CD4-positive, CD25-positive, alpha-beta regulatory T cell (primary cell): ENCODE measurements at regions not wholly inside any gene's neighbourhood (a gene's known extent, or its start where the extent isn't known, plus 50 kb on each side); places are given as distances from the start of the nearest gene placed in this dataset.

Experiments
- ATAC-seq, 2 donors: fragments of 150-1000 bp; cut with Tn5 transposase; one replicate each; pipeline ENCODE4 v1.10.0; 2021; ENCODE audit warnings: low read depth in 2 of 2, moderate number of reproducible peaks in 2 of 2, moderate library complexity in 1 of 2
- DNase-seq, 3 donors: peaks; one replicate each; pipeline versions ENCODE4 v3.0.0 to v3.0.0-alpha.2; 2012 to 2022; ENCODE audit warnings: mixed read lengths in 1 of 3
- H3K27ac ChIP-seq: one replicate; pipeline ENCODE4 v1.7.0; 2013; ENCODE audit warnings: mild to moderate bottlenecking, low read length; ENCODE audit not compliant: insufficient read depth, poor library complexity, severe bottlenecking
- H3K27me3 ChIP-seq: one replicate; pipeline ENCODE4 v1.7.0; 2013; ENCODE audit warnings: low read length; ENCODE audit not compliant: control insufficient read depth, insufficient read depth
- H3K36me3 ChIP-seq: one replicate; pipeline ENCODE4 v1.7.0; 2013; ENCODE audit warnings: mild to moderate bottlenecking, low read length, moderate library complexity; ENCODE audit not compliant: control insufficient read depth, insufficient read depth
- H3K4me1 ChIP-seq: 2 replicates; pipeline ENCODE4 v1.7.0; 2013; ENCODE audit warnings: mild to moderate bottlenecking, low read length; ENCODE audit not compliant: insufficient read depth, control insufficient read depth, poor library complexity, severe bottlenecking
- H3K4me3 ChIP-seq: one replicate; pipeline ENCODE4 v1.7.0; 2013; ENCODE audit warnings: low read depth, mild to moderate bottlenecking, low read length, moderate library complexity
- H3K9me3 ChIP-seq, 2 experiments: 1 replicate in 1 of 2; 2 replicates in 1 of 2; pipeline ENCODE4 v1.7.0; 2013; ENCODE audit warnings: low read length in 2 of 2, mild to moderate bottlenecking in 1 of 2, moderate library complexity in 1 of 2; ENCODE audit not compliant: control insufficient read depth in 2 of 2
- H3K27ac Mint-ChIP-seq, 3 donors: one replicate each; pipeline ENCODE4 v1.8.0; 2020 to 2022; ENCODE audit warnings: mild to moderate bottlenecking in 3 of 3, mixed read lengths in 3 of 3, moderate library complexity in 2 of 3
- H3K27me3 Mint-ChIP-seq: one replicate; pipeline ENCODE4 v1.8.0; 2022; ENCODE audit warnings: mild to moderate bottlenecking, mixed read lengths
- H3K36me3 Mint-ChIP-seq: one replicate; pipeline ENCODE4 v1.8.0; 2020; ENCODE audit warnings: mixed read lengths
- H3K4me1 Mint-ChIP-seq, 4 donors: one replicate each; pipeline ENCODE4 v1.8.0; 2020 to 2022; ENCODE audit warnings: mixed read lengths in 4 of 4, mild to moderate bottlenecking in 1 of 4
- H3K4me3 Mint-ChIP-seq, 4 donors: one replicate each; pipeline ENCODE4 v1.8.0; 2020 to 2022; ENCODE audit warnings: mild to moderate bottlenecking in 4 of 4, mixed read lengths in 4 of 4, moderate library complexity in 3 of 4
- H3K9me3 Mint-ChIP-seq, 7 donors: one replicate each; pipeline ENCODE4 v1.8.0; 2020 to 2022; ENCODE audit warnings: mixed read lengths in 7 of 7, mild to moderate bottlenecking in 3 of 7, moderate library complexity in 2 of 7

- no peak overlapping the region for H3K27ac ChIP-seq
- no peaks in the 10 kb centered on the region for H3K9me3 ChIP-seq
- Mint-ChIP-seq H3K27me3 (peaks cover 4% of the 10 kb centered on the region), H3K4me3 (no peak overlapping the region), H3K4me1 (no peaks in the 10 kb centered on the region), H3K27ac (no peak overlapping the region), H3K9me3 (no peaks in the 10 kb centered on the region), H3K36me3 (no peaks in the 10 kb centered on the region)
- H3K36me3 ChIP-seq, result no peaks in the 10 kb centered on the region
- no peak overlapping the region for H3K4me3 ChIP-seq
- H3K27me3 ChIP-seq, result no peaks in the 10 kb centered on the region
- no peak for DNase-seq
- no peak for ATAC-seq
- no peaks in the 10 kb centered on the region for H3K4me1 ChIP-seq
Measured at GRCh38 chr5:2014058-2014610, 131.4 kb upstream of the IRX4 start.

DNA sequence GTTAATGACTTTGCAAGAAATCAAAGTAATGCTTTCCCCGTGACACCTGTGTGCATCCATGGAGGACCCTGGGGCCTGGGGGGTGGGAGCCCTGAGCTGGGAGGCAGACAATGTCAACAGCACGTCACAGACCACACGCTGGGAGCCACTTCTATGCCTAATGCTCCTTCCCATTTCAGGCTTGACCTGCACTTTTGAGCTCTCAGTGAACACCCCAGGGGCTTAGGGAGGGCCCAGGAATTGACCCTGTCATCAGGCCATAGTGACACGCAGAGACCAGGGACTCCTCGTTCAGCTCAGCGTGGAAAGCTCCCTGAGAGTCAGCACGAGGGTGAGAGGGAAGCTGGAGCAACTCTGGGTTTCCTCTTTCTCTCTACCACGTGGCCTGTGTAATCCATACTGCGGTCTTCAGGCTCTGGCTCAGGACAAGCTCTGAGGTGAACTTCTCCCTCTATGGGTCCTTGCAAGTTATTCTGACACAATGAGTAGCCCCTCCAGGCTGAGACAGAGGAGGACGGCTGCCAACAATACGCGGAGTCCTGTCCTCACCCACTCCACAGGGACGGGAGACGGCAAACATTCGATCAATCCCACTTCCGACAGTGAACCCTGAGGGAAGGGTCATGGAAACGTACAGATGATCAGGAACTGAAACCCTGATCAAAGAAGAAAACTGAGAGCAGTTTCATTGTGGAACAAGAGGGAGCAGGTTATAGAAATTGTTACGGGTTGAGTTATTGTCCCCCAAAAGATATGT lies 130.8 kb upstream of the IRX4 start:
- Histone ChIP-seq H3K4me1 (no peaks in the 10 kb centered on the region), H3K27ac (no peak overlapping the region), H3K27me3 (no peaks in the 10 kb centered on the region), H3K9me3 (no peaks in the 10 kb centered on the region), H3K4me3 (no peak overlapping the region), H3K36me3 (no peaks in the 10 kb centered on the region)
- no peaks in the 10 kb centered on the region for H3K4me1 Mint-ChIP-seq
- H3K27me3 Mint-ChIP-seq, result peaks cover 4% of the 10 kb centered on the region
- H3K4me3 Mint-ChIP-seq, result no peak overlapping the region
- no peaks in the 10 kb centered on the region for H3K9me3 Mint-ChIP-seq
- DNase-seq, result no peak
- H3K36me3 Mint-ChIP-seq, result no peaks in the 10 kb centered on the region
- ATAC-seq, result no peak
- H3K27ac Mint-ChIP-seq, result no peak overlapping the region

DNA sequence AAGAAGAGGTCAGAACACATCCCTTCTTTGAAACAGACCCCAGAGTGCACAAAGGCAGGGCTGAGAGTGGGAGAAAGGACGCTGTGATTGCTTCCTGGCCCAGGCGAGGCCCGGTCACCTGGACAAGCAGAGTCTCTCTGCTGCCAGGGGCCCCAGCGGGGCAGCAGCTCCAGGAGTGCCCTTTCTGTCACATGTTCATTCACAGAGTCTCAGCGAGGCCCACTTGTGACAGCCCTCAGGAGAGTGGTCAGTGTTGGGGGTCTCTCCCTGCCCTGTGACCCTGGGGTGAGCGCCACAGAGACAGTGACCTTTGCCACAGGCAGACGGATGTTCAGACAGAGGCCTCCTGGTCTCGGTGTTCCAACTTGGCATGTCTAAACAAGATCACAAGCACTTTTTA lies 130.2 kb upstream of the IRX4 start:
- Histone ChIP-seq H3K4me3 (no peak overlapping the region), H3K27me3 (no peaks in the 10 kb centered on the region), H3K27ac (no peak overlapping the region), H3K36me3 (no peaks in the 10 kb centered on the region), H3K4me1 (no peaks in the 10 kb centered on the region), H3K9me3 (no peaks in the 10 kb centered on the region)
- Mint-ChIP-seq H3K4me3 (no peak overlapping the region), H3K27ac (no peak overlapping the region), H3K4me1 (no peaks in the 10 kb centered on the region), H3K36me3 (no peaks in the 10 kb centered on the region), H3K27me3 (peaks cover 4% of the 10 kb centered on the region), H3K9me3 (no peaks in the 10 kb centered on the region)
- ATAC-seq (no peak), DNase-seq (no peak)

GRCh38 chr5:2011481-2012411 lies 129.0 kb upstream of the IRX4 start:
- ATAC-seq, result no peak
- DNase-seq, result no peak
- Histone ChIP-seq H3K4me1 (no peaks in the 10 kb centered on the region), H3K36me3 (no peaks in the 10 kb centered on the region), H3K4me3 (no peak overlapping the region), H3K27me3 (no peaks in the 10 kb centered on the region), H3K9me3 (no peaks in the 10 kb centered on the region), H3K27ac (no peak overlapping the region)
- Mint-ChIP-seq H3K4me1 (no peaks in the 10 kb centered on the region), H3K36me3 (no peaks in the 10 kb centered on the region), H3K27ac (no peak overlapping the region), H3K4me3 (no peak overlapping the region), H3K27me3 (peaks cover 4% of the 10 kb centered on the region), H3K9me3 (no peaks in the 10 kb centered on the region)

- H3K36me3 Mint-ChIP-seq, result no peaks in the 10 kb centered on the region
- H3K36me3 ChIP-seq, result no peaks in the 10 kb centered on the region
- H3K27ac ChIP-seq, result no peak overlapping the region
- ATAC-seq (no peak), DNase-seq (no peak)
- H3K4me1 Mint-ChIP-seq, result no peaks in the 10 kb centered on the region
- peaks cover 4% of the 10 kb centered on the region for H3K27me3 Mint-ChIP-seq
- H3K9me3 Mint-ChIP-seq, result no peaks in the 10 kb centered on the region
- no peaks in the 10 kb centered on the region for H3K4me1 ChIP-seq
- no peak overlapping the region for H3K27ac Mint-ChIP-seq
- no peak overlapping the region for H3K4me3 ChIP-seq
- no peak overlapping the region for H3K4me3 Mint-ChIP-seq
- no peaks in the 10 kb centered on the region for H3K27me3 ChIP-seq
- no peaks in the 10 kb centered on the region for H3K9me3 ChIP-seq
Measured at GRCh38 chr5:2010940-2011339, 128.2 kb upstream of the IRX4 start.

- H3K36me3 ChIP-seq, result no peaks in the 10 kb centered on the region
- Mint-ChIP-seq H3K4me1 (no peaks in the 10 kb centered on the region), H3K4me3 (no peak overlapping the region), H3K27me3 (peaks cover 4% of the 10 kb centered on the region), H3K9me3 (no peaks in the 10 kb centered on the region), H3K36me3 (no peaks in the 10 kb centered on the region), H3K27ac (no peak overlapping the region)
- no peaks in the 10 kb centered on the region for H3K9me3 ChIP-seq
- H3K4me1 ChIP-seq, result no peaks in the 10 kb centered on the region
- no peak for DNase-seq
- H3K4me3 ChIP-seq, result no peak overlapping the region
- no peaks in the 10 kb centered on the region for H3K27me3 ChIP-seq
- no peak overlapping the region for H3K27ac ChIP-seq
- no peak for ATAC-seq
Measured at GRCh38 chr5:2009986-2010914, 127.5 kb upstream of the IRX4 start.

DNA sequence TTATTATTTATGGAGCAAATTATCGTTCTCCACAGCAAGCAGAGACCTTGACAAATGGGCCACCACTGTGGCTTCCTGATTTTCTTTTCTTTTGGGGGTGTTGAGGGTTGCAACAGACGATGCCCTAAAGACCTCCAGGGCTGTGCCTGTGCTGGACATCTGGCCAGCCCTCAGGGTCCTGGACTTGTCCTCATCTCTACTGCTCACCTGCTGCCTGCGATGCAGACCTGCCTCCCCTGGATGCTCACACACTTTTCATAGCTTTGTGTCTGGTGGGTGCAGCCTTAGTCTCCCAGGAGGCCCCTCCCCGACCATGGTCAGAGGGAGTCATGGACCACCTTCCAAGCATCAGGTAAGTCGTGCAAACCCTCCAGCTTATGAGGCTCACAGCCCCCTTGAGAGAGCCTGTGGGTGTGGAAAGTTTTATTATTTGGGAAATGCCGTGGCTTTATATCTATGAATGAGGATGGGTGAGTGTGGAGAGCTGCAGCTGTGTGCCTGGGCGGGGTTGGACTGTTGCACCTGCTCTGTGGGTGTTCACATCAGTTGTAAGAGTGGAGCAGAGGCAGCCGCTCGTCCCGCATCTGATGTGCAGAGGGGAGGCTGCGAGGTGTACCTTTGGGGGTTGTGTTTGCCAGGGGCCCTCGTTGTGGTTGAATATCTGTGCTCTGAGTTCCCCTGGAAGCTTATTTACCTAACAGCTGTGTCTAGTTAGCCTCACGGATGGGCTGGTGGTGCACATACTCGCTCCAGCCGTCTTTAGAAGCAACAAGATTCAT lies 126.3 kb upstream of the IRX4 start:
- H3K27me3 Mint-ChIP-seq, result peaks cover 4% of the 10 kb centered on the region
- H3K4me3 ChIP-seq, result no peak overlapping the region
- H3K27ac Mint-ChIP-seq, result no peak overlapping the region
- no peaks in the 10 kb centered on the region for H3K36me3 Mint-ChIP-seq
- H3K27me3 ChIP-seq, result no peaks in the 10 kb centered on the region
- no peaks in the 10 kb centered on the region for H3K36me3 ChIP-seq
- no peak overlapping the region for H3K27ac ChIP-seq
- ATAC-seq (no peak), DNase-seq (no peak)
- H3K9me3 ChIP-seq, result no peaks in the 10 kb centered on the region
- H3K4me1 ChIP-seq, result no peaks in the 10 kb centered on the region
- H3K9me3 Mint-ChIP-seq, result no peaks in the 10 kb centered on the region
- H3K4me1 Mint-ChIP-seq, result no peaks in the 10 kb centered on the region
- no peak overlapping the region for H3K4me3 Mint-ChIP-seq
